ENCODE measurements at regions not wholly inside any gene's neighbourhood (a gene's known extent, or its start where the extent isn't known, plus 50 kb on each side); places are given as distances from the start of the nearest gene placed in this dataset.

GRCh38 chr5:173557123-173557903 is 59.1 kb downstream of the BOD1 start:
- DNase-seq (ENCODE audit: low read depth) = no peak

- DNase-seq (ENCODE audit: low read depth) = no peak
Measured at GRCh38 chr5:173556142-173557028, 60.1 kb downstream of the BOD1 start.

- DNase-seq (ENCODE audit: low read depth) = no peak
Measured at GRCh38 chr5:173554989-173555705, 61.3 kb downstream of the BOD1 start.

- DNase-seq (ENCODE audit: low read depth) = no peak
Measured at GRCh38 chr5:173554038-173554955, 62.2 kb downstream of the BOD1 start.

GRCh38 chr5:173550641-173551040 is 65.8 kb downstream of the BOD1 start:
- no peak for DNase-seq (ENCODE audit: low read depth)

- no peak for DNase-seq (ENCODE audit: low read depth)
Measured at GRCh38 chr5:173549644-173550043, 66.8 kb downstream of the BOD1 start.

GRCh38 chr5:173547579-173547978 is 68.9 kb downstream of the BOD1 start:
- DNase-seq (ENCODE audit: low read depth) = peak; percentile 88

- no peak for DNase-seq (ENCODE audit: low read depth)
Measured at GRCh38 chr5:173542964-173543363, 73.5 kb downstream of the BOD1 start.

GRCh38 chr5:173542159-173542558 is 74.3 kb downstream of the BOD1 start:
- DNase-seq (ENCODE audit: low read depth) = no peak

- DNase-seq (ENCODE audit: low read depth) = no peak
Measured at GRCh38 chr5:173538654-173539053, 77.8 kb downstream of the BOD1 start.

GRCh38 chr5:173538018-173538417 is 78.4 kb downstream of the BOD1 start:
- no peak for DNase-seq (ENCODE audit: low read depth)

GRCh38 chr5:173537228-173537627 is 79.2 kb downstream of the BOD1 start:
- no peak for DNase-seq (ENCODE audit: low read depth)

GRCh38 chr5:173535976-173536639 is 80.3 kb downstream of the BOD1 start:
- no peak for DNase-seq (ENCODE audit: low read depth)

GRCh38 chr5:173535166-173535975 is 81.1 kb downstream of the BOD1 start:
- peak; percentile 43 for DNase-seq (ENCODE audit: low read depth)

GRCh38 chr5:173534664-173535063 is 81.8 kb downstream of the BOD1 start:
- no peak for DNase-seq (ENCODE audit: low read depth)

GRCh38 chr5:173534031-173534430 is 82.4 kb downstream of the BOD1 start:
- no peak for DNase-seq (ENCODE audit: low read depth)

GRCh38 chr5:173532689-173533250 is 83.7 kb downstream of the BOD1 start:
- DNase-seq (ENCODE audit: low read depth) = no peak

- DNase-seq (ENCODE audit: low read depth) = no peak
Measured at GRCh38 chr5:173531863-173532262, 84.6 kb downstream of the BOD1 start.

- DNase-seq (ENCODE audit: low read depth) = no peak
Measured at GRCh38 chr5:173530547-173530946, 85.9 kb downstream of the BOD1 start.
